ENCODE measurements at regions not wholly inside any gene's neighbourhood (a gene's known extent, or its start where the extent isn't known, plus 50 kb on each side); places are given as distances from the start of the nearest gene placed in this dataset.

DNA sequence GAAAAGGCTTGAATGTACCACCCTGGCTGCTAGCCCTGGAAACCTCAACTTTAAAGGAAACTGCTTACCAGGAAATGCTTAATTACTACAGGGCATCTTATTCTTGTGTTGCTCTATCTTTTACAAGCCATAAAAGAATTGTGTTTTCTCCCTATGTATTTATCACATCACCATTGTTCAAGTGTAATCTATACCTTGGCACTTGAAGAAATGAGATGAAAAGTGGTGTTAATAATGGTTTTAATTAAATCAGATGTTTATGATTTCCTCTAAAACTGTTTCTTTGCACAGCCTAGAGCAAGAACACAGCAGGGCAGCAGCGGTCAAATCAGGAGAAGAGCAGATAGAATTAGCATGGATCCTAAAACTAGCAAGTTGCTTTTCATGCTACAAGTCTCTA is 131.8 kb upstream of the RGMB start:
- H2AK5ac ChIP-seq (ENCODE audit: low read length) = no peak overlapping the region
- H3K27me3 ChIP-seq (ENCODE audit: insufficient read depth, low read length) = no peaks in the 10 kb centered on the region
- H3K9ac ChIP-seq (ENCODE audit: low read length) = no peak overlapping the region
- no peaks in the 10 kb centered on the region for H3K79me2 ChIP-seq (ENCODE audit: control insufficient read depth, insufficient read depth, low read length, poor library complexity)
- no peak overlapping the region for H3K27ac ChIP-seq (ENCODE audit: low read depth, low read length)
- no peaks in the 10 kb centered on the region for H3K79me1 ChIP-seq (ENCODE audit: low read length)
- DNase-seq = no peak
- no peak overlapping the region for H3K4me2 ChIP-seq (ENCODE audit: low read length)
- H3K36me3 ChIP-seq (ENCODE audit: control insufficient read depth in 1 of 2, insufficient read depth in 2 of 2, low read length in 2 of 2) = no peaks in the 10 kb centered on the region
- no peak overlapping the region for H2AFZ ChIP-seq (ENCODE audit: insufficient read depth, low read length, poor library complexity)
- no peak overlapping the region for H3K18ac ChIP-seq (ENCODE audit: low read length)
- no peak overlapping the region for H2BK5ac ChIP-seq (ENCODE audit: low read depth, low read length, poor library complexity)
- no peaks in the 10 kb centered on the region for H3K4me1 ChIP-seq (ENCODE audit: control insufficient read depth in 1 of 2, insufficient read depth in 2 of 2, low read length in 2 of 2)
- H3K14ac ChIP-seq (ENCODE audit: low read length) = no peak overlapping the region
- H3K23ac ChIP-seq (ENCODE audit: low read length) = no peak overlapping the region
- no peak overlapping the region for H3K4me3 ChIP-seq (ENCODE audit: low read depth, low read length)
- no peak overlapping the region for H3K4ac ChIP-seq (ENCODE audit: low read depth, low read length)
- no CpG with 5 or more reads among the region's 1 CpG for WGBS (ENCODE audit: extremely low coverage, insufficient coverage, insufficient read length)
- no peak overlapping the region for H2BK120ac ChIP-seq (ENCODE audit: insufficient read depth, low read length, poor library complexity)
- H4K91ac ChIP-seq (ENCODE audit: low read depth, low read length) = no peak overlapping the region
- no peak overlapping the region for H4K8ac ChIP-seq (ENCODE audit: low read depth, low read length)
- H3K9me3 ChIP-seq (ENCODE audit: insufficient read depth, low read depth, low read length) = no peaks in the 10 kb centered on the region
- no peak overlapping the region for H2BK12ac ChIP-seq (ENCODE audit: low read length)
- H4K12ac ChIP-seq (ENCODE audit: low read depth, low read length) = no peak overlapping the region

DNA sequence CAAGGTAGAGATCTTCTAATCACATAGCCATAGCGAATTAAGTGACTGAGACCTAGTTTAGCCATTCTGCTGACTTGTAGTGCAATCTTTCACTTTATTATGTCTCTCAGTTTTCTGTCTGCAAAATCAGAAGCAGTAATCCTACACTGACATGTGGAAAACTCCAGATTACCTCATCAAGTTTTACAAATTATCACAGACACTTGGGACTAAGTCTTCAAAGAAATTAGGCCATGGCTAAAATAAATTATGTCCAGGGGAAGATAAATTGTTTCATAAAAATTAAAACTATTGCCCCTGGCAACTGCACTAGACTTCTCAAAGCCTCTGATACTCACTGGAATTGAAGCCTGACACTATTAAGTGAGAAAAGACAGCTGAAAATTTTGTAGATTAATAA is 129.9 kb upstream of the RGMB start:
- no peak overlapping the region for H4K91ac ChIP-seq (ENCODE audit: low read depth, low read length)
- H2BK12ac ChIP-seq (ENCODE audit: low read length) = no peak overlapping the region
- no peak overlapping the region for H2BK120ac ChIP-seq (ENCODE audit: insufficient read depth, low read length, poor library complexity)
- no peak overlapping the region for H4K12ac ChIP-seq (ENCODE audit: low read depth, low read length)
- H4K8ac ChIP-seq (ENCODE audit: low read depth, low read length) = no peak overlapping the region
- no peak overlapping the region for H3K4ac ChIP-seq (ENCODE audit: low read depth, low read length)
- no CpG with 5 or more reads among the region's 1 CpG for WGBS (ENCODE audit: extremely low coverage, insufficient coverage, insufficient read length)
- H3K9me3 ChIP-seq (ENCODE audit: insufficient read depth, low read depth, low read length) = no peaks in the 10 kb centered on the region
- H3K36me3 ChIP-seq (ENCODE audit: control insufficient read depth in 1 of 2, insufficient read depth in 2 of 2, low read length in 2 of 2) = no peaks in the 10 kb centered on the region
- H3K18ac ChIP-seq (ENCODE audit: low read length) = no peak overlapping the region
- H3K9ac ChIP-seq (ENCODE audit: low read length) = no peak overlapping the region
- H3K4me2 ChIP-seq (ENCODE audit: low read length) = no peak overlapping the region
- H3K14ac ChIP-seq (ENCODE audit: low read length) = no peak overlapping the region
- no peak overlapping the region for H3K27ac ChIP-seq (ENCODE audit: low read depth, low read length)
- no peak overlapping the region for H2BK5ac ChIP-seq (ENCODE audit: low read depth, low read length, poor library complexity)
- no peaks in the 10 kb centered on the region for H3K79me2 ChIP-seq (ENCODE audit: control insufficient read depth, insufficient read depth, low read length, poor library complexity)
- H3K23ac ChIP-seq (ENCODE audit: low read length) = no peak overlapping the region
- no peaks in the 10 kb centered on the region for H3K4me1 ChIP-seq (ENCODE audit: control insufficient read depth in 1 of 2, insufficient read depth in 2 of 2, low read length in 2 of 2)
- no peak overlapping the region for H3K4me3 ChIP-seq (ENCODE audit: low read depth, low read length)
- H3K27me3 ChIP-seq (ENCODE audit: insufficient read depth, low read length) = no peaks in the 10 kb centered on the region
- DNase-seq = no peak
- H2AFZ ChIP-seq (ENCODE audit: insufficient read depth, low read length, poor library complexity) = no peak overlapping the region
- no peak overlapping the region for H2AK5ac ChIP-seq (ENCODE audit: low read length)
- H3K79me1 ChIP-seq (ENCODE audit: low read length) = no peaks in the 10 kb centered on the region

DNA sequence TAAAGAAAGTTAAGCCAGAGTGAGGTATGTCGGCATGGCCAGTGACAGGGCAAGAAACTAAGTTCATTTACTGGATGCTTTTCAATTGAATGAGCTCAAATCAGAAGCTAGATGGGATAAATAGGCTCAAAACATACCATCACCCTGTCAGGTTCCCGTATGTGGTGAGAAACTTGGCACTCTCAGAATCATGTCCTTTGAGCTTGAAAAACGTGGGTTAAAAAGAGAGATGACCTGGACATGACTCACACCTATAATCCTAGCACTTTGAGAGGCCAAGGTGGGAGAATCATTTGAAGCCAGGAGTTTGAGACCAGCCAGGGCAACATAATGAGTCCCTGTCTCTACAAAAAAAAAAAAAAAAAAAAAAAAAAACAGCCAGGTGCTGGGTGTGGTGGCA is 121.7 kb upstream of the RGMB start:
- no peak overlapping the region for H3K9ac ChIP-seq (ENCODE audit: low read length)
- no peaks in the 10 kb centered on the region for H3K27me3 ChIP-seq (ENCODE audit: insufficient read depth, low read length)
- H3K27ac ChIP-seq (ENCODE audit: low read depth, low read length) = no peak overlapping the region
- H3K23ac ChIP-seq (ENCODE audit: low read length) = no peak overlapping the region
- H3K18ac ChIP-seq (ENCODE audit: low read length) = no peak overlapping the region
- no peak overlapping the region for H2AK5ac ChIP-seq (ENCODE audit: low read length)
- H3K4me3 ChIP-seq (ENCODE audit: low read depth, low read length) = no peak overlapping the region
- no peak overlapping the region for H2BK120ac ChIP-seq (ENCODE audit: insufficient read depth, low read length, poor library complexity)
- no CpG with 5 or more reads among the region's 3 CpGs for WGBS (ENCODE audit: extremely low coverage, insufficient coverage, insufficient read length)
- H3K9me3 ChIP-seq (ENCODE audit: insufficient read depth, low read depth, low read length) = no peaks in the 10 kb centered on the region
- no peaks in the 10 kb centered on the region for H3K79me1 ChIP-seq (ENCODE audit: low read length)
- H2AFZ ChIP-seq (ENCODE audit: insufficient read depth, low read length, poor library complexity) = no peak overlapping the region
- H2BK12ac ChIP-seq (ENCODE audit: low read length) = no peak overlapping the region
- H3K4ac ChIP-seq (ENCODE audit: low read depth, low read length) = no peak overlapping the region
- H4K91ac ChIP-seq (ENCODE audit: low read depth, low read length) = no peak overlapping the region
- no peaks in the 10 kb centered on the region for H3K79me2 ChIP-seq (ENCODE audit: control insufficient read depth, insufficient read depth, low read length, poor library complexity)
- H3K4me2 ChIP-seq (ENCODE audit: low read length) = no peak overlapping the region
- H3K4me1 ChIP-seq (ENCODE audit: control insufficient read depth in 1 of 2, insufficient read depth in 2 of 2, low read length in 2 of 2) = no peaks in the 10 kb centered on the region
- no peak overlapping the region for H3K14ac ChIP-seq (ENCODE audit: low read length)
- H2BK5ac ChIP-seq (ENCODE audit: low read depth, low read length, poor library complexity) = no peak overlapping the region
- no peak overlapping the region for H4K8ac ChIP-seq (ENCODE audit: low read depth, low read length)
- no peaks in the 10 kb centered on the region for H3K36me3 ChIP-seq (ENCODE audit: control insufficient read depth in 1 of 2, insufficient read depth in 2 of 2, low read length in 2 of 2)
- no peak overlapping the region for H4K12ac ChIP-seq (ENCODE audit: low read depth, low read length)
- DNase-seq = no peak

DNA sequence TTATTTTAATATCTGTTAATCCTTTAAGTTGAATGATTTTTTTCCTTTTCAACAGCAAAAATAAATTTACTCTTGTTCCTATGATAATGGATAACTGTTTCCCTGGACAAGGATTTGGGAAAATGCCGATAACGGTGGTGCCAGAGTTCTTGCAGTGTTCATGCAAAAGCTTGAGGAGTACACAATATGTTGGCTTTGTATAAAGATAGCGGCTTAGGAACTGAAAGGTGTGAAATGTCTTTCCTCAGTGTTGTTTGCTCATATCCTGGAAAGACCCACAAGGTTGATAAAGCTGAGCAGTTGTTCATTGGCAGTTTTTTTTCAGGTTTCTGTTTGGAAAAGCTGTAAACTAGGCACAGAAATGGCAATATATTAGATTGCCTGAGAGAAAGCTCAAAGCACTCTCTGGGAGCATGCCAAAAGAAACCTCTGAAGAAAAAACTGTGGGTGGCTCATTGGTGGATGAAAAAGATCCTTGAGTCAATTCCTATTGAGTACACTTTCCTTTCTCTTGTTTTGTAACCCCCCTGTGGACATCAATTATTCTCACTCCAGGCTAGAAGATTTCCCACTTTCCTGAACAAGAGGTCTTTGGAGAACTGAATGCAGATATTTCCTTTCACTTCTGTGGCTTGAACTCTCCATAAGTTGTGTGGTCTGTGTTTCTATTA is 117.2 kb upstream of the RGMB start:
- H4K91ac ChIP-seq (ENCODE audit: low read depth, low read length) = no peak overlapping the region
- no peak overlapping the region for H3K14ac ChIP-seq (ENCODE audit: low read length)
- H3K9me3 ChIP-seq (ENCODE audit: insufficient read depth, low read depth, low read length) = no peaks in the 10 kb centered on the region
- H2AK5ac ChIP-seq (ENCODE audit: low read length) = no peak overlapping the region
- DNase-seq = no peak
- H3K79me2 ChIP-seq (ENCODE audit: control insufficient read depth, insufficient read depth, low read length, poor library complexity) = no peaks in the 10 kb centered on the region
- no CpG with 5 or more reads among the region's 3 CpGs for WGBS (ENCODE audit: extremely low coverage, insufficient coverage, insufficient read length)
- H4K12ac ChIP-seq (ENCODE audit: low read depth, low read length) = no peak overlapping the region
- no peaks in the 10 kb centered on the region for H3K79me1 ChIP-seq (ENCODE audit: low read length)
- H2BK12ac ChIP-seq (ENCODE audit: low read length) = no peak overlapping the region
- H3K18ac ChIP-seq (ENCODE audit: low read length) = no peak overlapping the region
- no peak overlapping the region for H2BK120ac ChIP-seq (ENCODE audit: insufficient read depth, low read length, poor library complexity)
- no peak overlapping the region for H3K4ac ChIP-seq (ENCODE audit: low read depth, low read length)
- H3K27me3 ChIP-seq (ENCODE audit: insufficient read depth, low read length) = no peaks in the 10 kb centered on the region
- no peak overlapping the region for H3K9ac ChIP-seq (ENCODE audit: low read length)
- H3K23ac ChIP-seq (ENCODE audit: low read length) = no peak overlapping the region
- H2BK5ac ChIP-seq (ENCODE audit: low read depth, low read length, poor library complexity) = no peak overlapping the region
- no peaks in the 10 kb centered on the region for H3K4me1 ChIP-seq (ENCODE audit: control insufficient read depth in 1 of 2, insufficient read depth in 2 of 2, low read length in 2 of 2)
- no peak overlapping the region for H2AFZ ChIP-seq (ENCODE audit: insufficient read depth, low read length, poor library complexity)
- no peak overlapping the region for H3K27ac ChIP-seq (ENCODE audit: low read depth, low read length)
- no peak overlapping the region for H4K8ac ChIP-seq (ENCODE audit: low read depth, low read length)
- H3K4me3 ChIP-seq (ENCODE audit: low read depth, low read length) = no peak overlapping the region
- no peaks in the 10 kb centered on the region for H3K36me3 ChIP-seq (ENCODE audit: control insufficient read depth in 1 of 2, insufficient read depth in 2 of 2, low read length in 2 of 2)
- no peak overlapping the region for H3K4me2 ChIP-seq (ENCODE audit: low read length)
